Gastrocnemius medialis (tissue), 4 donors: ENCODE measurements at regions not wholly inside any gene's neighbourhood (a gene's known extent, or its start where the extent isn't known, plus 50 kb on each side); places are given as distances from the start of the nearest gene placed in this dataset.

Experiments
- CTCF ChIP-seq, 5 experiments: fragments of 450-650 bp in 3 of 5; fragments of 200-600 bp in 2 of 5; sonication (generic) in 2 of 5; IDR thresholded peaks in 4 of 5; conservative IDR thresholded peaks in 1 of 5; 1 replicate in 4 of 5; 2 replicates in 1 of 5; pipeline ENCODE4 v1.5.1; 2016 to 2019; ENCODE audit warnings: antibody characterized with exemption in 5 of 5, mild to moderate bottlenecking in 3 of 5, moderate library complexity in 3 of 5
- POLR2A ChIP-seq, 2 donors: fragments of 450-650 bp; IDR thresholded peaks; one replicate each; pipeline ENCODE4 v1.6.1; 2017; ENCODE audit warnings: antibody characterized with exemption in 2 of 2, mild to moderate bottlenecking in 2 of 2, moderate library complexity in 2 of 2

DNA sequence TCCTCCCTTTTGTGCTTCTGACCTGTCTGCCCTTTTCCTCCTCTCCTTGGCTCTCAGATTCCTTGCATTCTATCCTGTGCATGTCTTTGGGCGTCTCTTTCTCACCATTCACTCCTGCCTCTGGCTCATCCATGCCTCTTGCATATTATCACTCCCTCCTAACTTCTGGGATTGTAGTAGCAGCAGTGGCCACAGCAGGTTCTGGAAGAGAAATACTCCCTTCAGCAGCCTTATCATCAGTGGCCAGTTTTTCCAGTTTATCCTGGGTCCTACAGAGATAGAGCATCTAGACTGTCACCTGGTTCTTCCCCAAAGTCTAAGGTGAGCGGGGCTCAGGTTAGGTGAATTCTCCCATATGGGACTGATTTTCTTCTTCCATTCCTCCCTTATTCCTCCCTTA, 354.0 kb upstream of the CCL2 start:
- TF ChIP-seq CTCF (IDR thresholded peaks at IDR 0.05 in 4 of 5, conservative IDR thresholded peaks at IDR 0.05 in 1 of 5) (no peak), POLR2A (IDR thresholded peaks at IDR 0.05) (no peak)
